H1 (cell line): ENCODE measurements at regions not wholly inside any gene's neighbourhood (a gene's known extent, or its start where the extent isn't known, plus 50 kb on each side); places are given as distances from the start of the nearest gene placed in this dataset.

Experiments
- BRCA1 ChIP-seq: IDR thresholded peaks from 2 replicates; pipeline ENCODE4 v1.6.1; 2012; ENCODE audit warnings: low read depth, low read length, improper control_type of control experiment
- CBX5 ChIP-seq: fragments of 300-800, 300-1000 bp; sonication (generic); IDR thresholded peaks from 2 replicates; pipeline ENCODE4 v1.7.1; 2016; ENCODE audit warnings: antibody characterized with exemption, low read length, low read depth
- CHD2 ChIP-seq: IDR thresholded peaks from 2 replicates; pipeline ENCODE4 v1.6.1; 2012; ENCODE audit warnings: low read length, improper control_type of control experiment
- CTBP2 ChIP-seq: IDR thresholded peaks from 2 replicates; pipeline ENCODE4 v1.7.0; 2011; ENCODE audit warnings: borderline replicate concordance, mild to moderate bottlenecking, moderate library complexity, mixed read lengths, low read length; ENCODE audit not compliant: insufficient read depth, insufficient read length
- CTCF ChIP-seq, 3 experiments: IDR thresholded peaks; 1 replicate in 2 of 3; 2 replicates in 1 of 3; pipeline versions ENCODE4 v1.5.1 to v1.6.1; 2011; ENCODE audit warnings: low read length in 3 of 3, mild to moderate bottlenecking in 3 of 3, inconsistent platforms in 2 of 3, low read depth in 1 of 3, moderate library complexity in 1 of 3; ENCODE audit not compliant: insufficient read depth in 1 of 3; ENCODE audit errors: control extremely low read depth in 1 of 3
- E2F6 ChIP-seq: IDR thresholded peaks from 2 replicates; pipeline ENCODE4 v1.6.1; 2012; ENCODE audit warnings: inconsistent platforms
- HDAC2 ChIP-seq, 2 experiments: fragments of 300-600 bp in 1 of 2; sonication (generic) in 1 of 2; IDR thresholded peaks; 2 replicates each; pipeline ENCODE4 v1.6.1; 2011 to 2012; ENCODE audit warnings: low read depth in 2 of 2, low read length in 2 of 2, mild to moderate bottlenecking in 2 of 2, moderate library complexity in 2 of 2, borderline replicate concordance in 1 of 2, inconsistent platforms in 1 of 2
- NRF1 ChIP-seq: IDR thresholded peaks from 2 replicates; pipeline ENCODE4 v1.6.1; 2011; ENCODE audit warnings: mild to moderate bottlenecking, low read depth, low read length, improper control_type of control experiment
- POLR2A ChIP-seq, 2 experiments: IDR thresholded peaks; 1 replicate in 1 of 2; 2 replicates in 1 of 2; pipeline ENCODE4 v1.6.1; 2011; ENCODE audit warnings: low read depth in 2 of 2, low read length in 2 of 2, mild to moderate bottlenecking in 2 of 2; ENCODE audit errors: control extremely low read depth in 1 of 2
- SIRT6 ChIP-seq: IDR thresholded peaks from one replicate; pipeline ENCODE4 v1.7.1; 2012; ENCODE audit warnings: low read length, inconsistent platforms
- TCF12 ChIP-seq: IDR thresholded peaks from 2 replicates; pipeline ENCODE4 v1.6.1; 2011; ENCODE audit warnings: low read depth, mild to moderate bottlenecking, low read length

GRCh38 chr12:97936165-97936564, 473.6 kb downstream of the RMST start:
- no peak for TF ChIP-seq CTCF (IDR thresholded peaks at IDR 0.05; ENCODE audit: control extremely low read depth in 1 of 3, insufficient read depth in 1 of 3, low read depth in 1 of 3, low read length in 3 of 3)
- TF ChIP-seq NRF1, result no peak
- no peak for TF ChIP-seq CTBP2
- no peak for TF ChIP-seq TCF12
- no peak for TF ChIP-seq POLR2A (IDR thresholded peaks at IDR 0.05; ENCODE audit: control extremely low read depth in 1 of 2, low read depth in 2 of 2, low read length in 2 of 2)
- TF ChIP-seq HDAC2 (IDR thresholded peaks at IDR 0.05; ENCODE audit: borderline replicate concordance in 1 of 2, low read depth in 2 of 2, low read length in 2 of 2), result no peak
- TF ChIP-seq CHD2, result no peak
- TF ChIP-seq SIRT6, result no peak
- no peak for TF ChIP-seq CBX5
- TF ChIP-seq BRCA1, result no peak
- TF ChIP-seq E2F6, result no peak
